H1 (cell line): ENCODE measurements at regions not wholly inside any gene's neighbourhood (a gene's known extent, or its start where the extent isn't known, plus 50 kb on each side); places are given as distances from the start of the nearest gene placed in this dataset.

Experiments used
- CHD2 ChIP-seq: IDR thresholded peaks from 2 replicates; pipeline ENCODE4 v1.6.1; 2012; ENCODE audit warnings: low read length, improper control_type of control experiment
- HDAC2 ChIP-seq, 2 experiments: fragments of 300-600 bp in 1 of 2; sonication (generic) in 1 of 2; IDR thresholded peaks; 2 replicates each; pipeline ENCODE4 v1.6.1; 2011 to 2012; ENCODE audit warnings: low read depth in 2 of 2, low read length in 2 of 2, mild to moderate bottlenecking in 2 of 2, moderate library complexity in 2 of 2, borderline replicate concordance in 1 of 2, inconsistent platforms in 1 of 2
- RAD21 ChIP-seq, 2 experiments: IDR thresholded peaks in 1 of 2; conservative IDR thresholded peaks in 1 of 2; 2 replicates each; pipeline ENCODE4 v1.6.1; 2011; ENCODE audit warnings: low read depth in 2 of 2, low read length in 2 of 2, improper control_type of control experiment in 1 of 2, inconsistent platforms in 1 of 2, mild to moderate bottlenecking in 1 of 2, moderate library complexity in 1 of 2
- SUZ12 ChIP-seq: fragments of 200-600 bp; sonication (generic); IDR thresholded peaks from 2 replicates; pipeline ENCODE4 v1.6.1; 2012; ENCODE audit warnings: mild to moderate bottlenecking, inconsistent platforms, low read length, moderate library complexity, mixed read lengths
- TAF7 ChIP-seq: optimal IDR thresholded peaks from 2 replicates; pipeline ENCODE3; 2011; ENCODE audit warnings: low read depth, mild to moderate bottlenecking, inconsistent platforms, low read length, moderate library complexity, borderline replicate concordance
- TF ChIP-seq, protein P1 (sequence below), 3 experiments: IDR thresholded peaks; 1 replicate in 2 of 3; 2 replicates in 1 of 3; pipeline versions ENCODE4 v1.5.1 to v1.6.1; 2011; ENCODE audit warnings: low read length in 3 of 3, mild to moderate bottlenecking in 3 of 3, inconsistent platforms in 2 of 3, low read depth in 1 of 3, moderate library complexity in 1 of 3; ENCODE audit not compliant: insufficient read depth in 1 of 3; ENCODE audit errors: control extremely low read depth in 1 of 3

DNA sequence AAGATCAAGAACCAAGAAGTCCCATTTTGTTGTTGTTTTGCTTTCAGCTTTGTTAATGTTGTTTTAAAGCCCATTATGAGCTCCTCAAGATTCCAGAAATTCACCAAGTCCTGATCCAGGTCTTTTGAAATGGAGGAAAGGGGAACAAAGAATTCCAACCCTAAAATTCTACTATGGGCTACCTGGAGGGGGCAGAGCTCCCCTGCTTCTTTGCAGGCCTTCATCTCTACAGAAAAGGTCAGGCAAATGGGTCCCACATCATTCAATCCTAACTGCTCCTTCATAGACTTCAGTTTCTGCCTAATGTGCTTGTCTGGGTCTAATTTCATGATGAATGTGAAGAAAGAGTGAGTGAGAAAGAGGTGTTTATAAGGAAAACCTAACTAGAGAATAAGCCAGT lies 375.5 kb downstream of the TOX3 start (continued):
- TF ChIP-seq RAD21 (IDR thresholded peaks at IDR 0.05 in 1 of 2, conservative IDR thresholded peaks at IDR 0.05 in 1 of 2; ENCODE audit: low read depth in 2 of 2, low read length in 2 of 2) (peak; percentile 57 to 64), TAF7 (no peak), HDAC2 (IDR thresholded peaks at IDR 0.05; ENCODE audit: borderline replicate concordance in 1 of 2, low read depth in 2 of 2, low read length in 2 of 2) (no peak), CHD2 (no peak), SUZ12 (no peak)
- TF ChIP-seq, protein P1, sequence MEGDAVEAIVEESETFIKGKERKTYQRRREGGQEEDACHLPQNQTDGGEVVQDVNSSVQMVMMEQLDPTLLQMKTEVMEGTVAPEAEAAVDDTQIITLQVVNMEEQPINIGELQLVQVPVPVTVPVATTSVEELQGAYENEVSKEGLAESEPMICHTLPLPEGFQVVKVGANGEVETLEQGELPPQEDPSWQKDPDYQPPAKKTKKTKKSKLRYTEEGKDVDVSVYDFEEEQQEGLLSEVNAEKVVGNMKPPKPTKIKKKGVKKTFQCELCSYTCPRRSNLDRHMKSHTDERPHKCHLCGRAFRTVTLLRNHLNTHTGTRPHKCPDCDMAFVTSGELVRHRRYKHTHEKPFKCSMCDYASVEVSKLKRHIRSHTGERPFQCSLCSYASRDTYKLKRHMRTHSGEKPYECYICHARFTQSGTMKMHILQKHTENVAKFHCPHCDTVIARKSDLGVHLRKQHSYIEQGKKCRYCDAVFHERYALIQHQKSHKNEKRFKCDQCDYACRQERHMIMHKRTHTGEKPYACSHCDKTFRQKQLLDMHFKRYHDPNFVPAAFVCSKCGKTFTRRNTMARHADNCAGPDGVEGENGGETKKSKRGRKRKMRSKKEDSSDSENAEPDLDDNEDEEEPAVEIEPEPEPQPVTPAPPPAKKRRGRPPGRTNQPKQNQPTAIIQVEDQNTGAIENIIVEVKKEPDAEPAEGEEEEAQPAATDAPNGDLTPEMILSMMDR (IDR thresholded peaks at IDR 0.05; ENCODE audit: control extremely low read depth in 1 of 3, insufficient read depth in 1 of 3, low read depth in 1 of 3, low read length in 3 of 3): peak in 2 of 3 experiments; percentile 21 to 22; a peak in 1 of 4 replicates
